ENCODE measurements at regions not wholly inside any gene's neighbourhood (a gene's known extent, or its start where the extent isn't known, plus 50 kb on each side); places are given as distances from the start of the nearest gene placed in this dataset.

- TF ChIP-seq TARDBP (IDR thresholded peaks at IDR 0.05): no peak
- no peak for TF ChIP-seq ELF4 (IDR thresholded peaks at IDR 0.05)
- TF ChIP-seq HDGF (IDR thresholded peaks at IDR 0.05; ENCODE audit: borderline replicate concordance): no peak
- TF ChIP-seq LEF1 (IDR thresholded peaks at IDR 0.05; ENCODE audit: borderline replicate concordance): no peak
- no peak for TF ChIP-seq FOXM1 (IDR thresholded peaks at IDR 0.05; ENCODE audit: borderline replicate concordance)
- TF ChIP-seq SP1 (IDR thresholded peaks at IDR 0.05): no peak
- no peak for TF ChIP-seq ARNT (IDR thresholded peaks at IDR 0.05)
- no peak for TF ChIP-seq FOXA1 (IDR thresholded peaks at IDR 0.05)
- no peak for TF ChIP-seq ZNF384 (IDR thresholded peaks at IDR 0.05)
Observed at GRCh38 chr11:80841675-80842074, 1400.8 kb upstream of the TENM4 start.
